ENCODE measurements at regions not wholly inside any gene's neighbourhood (a gene's known extent, or its start where the extent isn't known, plus 50 kb on each side); places are given as distances from the start of the nearest gene placed in this dataset.

- no peak overlapping the region for H3K9ac ChIP-seq (ENCODE audit: low read depth, low read length)
- no peaks in the 10 kb centered on the region for H3K36me3 ChIP-seq (ENCODE audit: control insufficient read depth, insufficient read depth, low read length)
- H3K27ac ChIP-seq (ENCODE audit: low read depth, low read length), result no peak overlapping the region
- no peaks in the 10 kb centered on the region for H3K9me3 ChIP-seq (ENCODE audit: control insufficient read depth, insufficient read depth, low read length)
- no peaks in the 10 kb centered on the region for H3K27me3 ChIP-seq (ENCODE audit: control insufficient read depth, insufficient read depth, low read length)
- no peak overlapping the region for H3K4me3 ChIP-seq (ENCODE audit: low read depth, low read length)
- H3K4me1 ChIP-seq (ENCODE audit: control insufficient read depth, insufficient read depth, low read length), result no peaks in the 10 kb centered on the region
Measured at GRCh38 chr17:13266606-13267005, 248.8 kb upstream of the ELAC2 start.

DNA sequence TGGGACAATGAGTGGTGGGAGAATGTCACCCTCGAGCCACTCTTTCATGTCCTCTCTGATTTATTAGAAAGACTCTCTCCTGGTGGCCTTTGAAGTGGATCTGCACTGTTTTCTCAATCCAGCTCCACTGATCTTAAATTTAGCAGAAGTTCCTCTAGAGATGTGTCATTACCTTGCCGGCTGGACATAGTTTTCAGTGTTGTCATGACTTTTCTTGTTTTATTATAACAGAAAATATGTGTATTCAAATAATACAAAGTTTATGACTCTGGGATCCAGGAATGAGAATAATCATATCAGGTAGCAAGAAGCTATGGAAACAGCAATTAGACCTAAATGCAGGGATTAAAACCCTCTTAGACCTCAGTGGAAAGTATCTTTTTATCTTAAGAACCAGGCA lies 247.5 kb upstream of the ELAC2 start:
- H3K27me3 ChIP-seq (ENCODE audit: control insufficient read depth, insufficient read depth, low read length), result no peaks in the 10 kb centered on the region
- no peaks in the 10 kb centered on the region for H3K4me1 ChIP-seq (ENCODE audit: control insufficient read depth, insufficient read depth, low read length)
- no peak overlapping the region for H3K4me3 ChIP-seq (ENCODE audit: low read depth, low read length)
- no peaks in the 10 kb centered on the region for H3K9me3 ChIP-seq (ENCODE audit: control insufficient read depth, insufficient read depth, low read length)
- H3K27ac ChIP-seq (ENCODE audit: low read depth, low read length), result no peak overlapping the region
- no peaks in the 10 kb centered on the region for H3K36me3 ChIP-seq (ENCODE audit: control insufficient read depth, insufficient read depth, low read length)
- no peak overlapping the region for H3K9ac ChIP-seq (ENCODE audit: low read depth, low read length)

DNA sequence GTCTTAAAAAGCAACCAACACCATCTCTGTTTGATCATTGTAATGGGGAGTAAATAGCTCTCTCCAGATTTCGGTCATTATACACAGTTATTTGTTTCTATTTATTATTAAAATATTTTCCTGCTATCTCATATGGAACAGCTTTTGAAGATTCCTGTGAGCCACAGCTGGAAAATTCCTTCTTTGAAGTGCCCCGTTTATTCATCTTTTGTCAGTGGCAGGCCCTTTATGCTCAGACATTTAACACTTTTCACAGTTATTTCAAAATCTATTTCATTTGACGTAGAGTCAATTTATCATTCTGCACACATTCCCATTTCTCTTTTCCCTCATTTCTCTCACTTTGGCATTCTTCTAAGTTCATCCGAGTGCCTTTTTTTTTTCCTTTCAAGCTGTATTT lies 245.9 kb upstream of the ELAC2 start:
- Histone ChIP-seq H3K27me3 (ENCODE audit: control insufficient read depth, insufficient read depth, low read length) (no peaks in the 10 kb centered on the region), H3K4me3 (ENCODE audit: low read depth, low read length) (no peak overlapping the region)

GRCh38 chr17:13256545-13256944 lies 238.7 kb upstream of the ELAC2 start:
- H3K27me3 ChIP-seq (ENCODE audit: control insufficient read depth, insufficient read depth, low read length), result no peaks in the 10 kb centered on the region
- no peaks in the 10 kb centered on the region for H3K36me3 ChIP-seq (ENCODE audit: control insufficient read depth, insufficient read depth, low read length)
- H3K9ac ChIP-seq (ENCODE audit: low read depth, low read length), result no peak overlapping the region
- no peaks in the 10 kb centered on the region for H3K9me3 ChIP-seq (ENCODE audit: control insufficient read depth, insufficient read depth, low read length)
- H3K27ac ChIP-seq (ENCODE audit: low read depth, low read length), result no peak overlapping the region
- H3K4me1 ChIP-seq (ENCODE audit: control insufficient read depth, insufficient read depth, low read length), result no peaks in the 10 kb centered on the region
- H3K4me3 ChIP-seq (ENCODE audit: low read depth, low read length), result no peak overlapping the region

More for the DNA sequence above, 245.9 kb upstream of the ELAC2 start:
- Histone ChIP-seq H3K4me1 (ENCODE audit: control insufficient read depth, insufficient read depth, low read length) (no peaks in the 10 kb centered on the region), H3K9ac (ENCODE audit: low read depth, low read length) (no peak overlapping the region), H3K27ac (ENCODE audit: low read depth, low read length) (no peak overlapping the region), H3K36me3 (ENCODE audit: control insufficient read depth, insufficient read depth, low read length) (no peaks in the 10 kb centered on the region), H3K9me3 (ENCODE audit: control insufficient read depth, insufficient read depth, low read length) (no peaks in the 10 kb centered on the region)

GRCh38 chr17:13253733-13254410 lies 236.0 kb upstream of the ELAC2 start:
- no peaks in the 10 kb centered on the region for H3K9me3 ChIP-seq (ENCODE audit: control insufficient read depth, insufficient read depth, low read length)
- no peak overlapping the region for H3K9ac ChIP-seq (ENCODE audit: low read depth, low read length)
- H3K4me3 ChIP-seq (ENCODE audit: low read depth, low read length), result no peak overlapping the region
- H3K36me3 ChIP-seq (ENCODE audit: control insufficient read depth, insufficient read depth, low read length), result no peaks in the 10 kb centered on the region
- no peaks in the 10 kb centered on the region for H3K4me1 ChIP-seq (ENCODE audit: control insufficient read depth, insufficient read depth, low read length)
- no peaks in the 10 kb centered on the region for H3K27me3 ChIP-seq (ENCODE audit: control insufficient read depth, insufficient read depth, low read length)
- no peak overlapping the region for H3K27ac ChIP-seq (ENCODE audit: low read depth, low read length)

DNA sequence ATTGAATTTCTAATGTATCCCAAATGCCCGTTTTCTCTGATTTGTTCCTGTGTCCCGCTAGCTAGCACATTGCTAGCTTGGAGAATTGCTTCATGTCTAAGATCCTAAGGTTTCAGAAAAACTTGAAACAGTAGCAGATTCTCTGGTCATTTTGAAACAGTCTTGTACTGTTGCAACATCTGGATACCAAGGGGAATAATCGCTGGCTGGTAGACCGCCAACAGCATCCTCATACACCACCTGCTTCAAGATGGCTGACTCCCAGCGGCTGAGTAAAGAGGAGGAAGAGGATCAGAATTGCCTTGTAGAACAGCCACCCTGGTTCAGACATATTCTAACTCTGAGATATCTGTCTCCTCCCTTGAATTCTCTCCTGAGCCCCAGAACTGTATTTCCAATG lies 226.7 kb upstream of the ELAC2 start:
- no peaks in the 10 kb centered on the region for H3K27me3 ChIP-seq (ENCODE audit: control insufficient read depth, insufficient read depth, low read length)
- no peak overlapping the region for H3K4me3 ChIP-seq (ENCODE audit: low read depth, low read length)
- no peak overlapping the region for H3K9ac ChIP-seq (ENCODE audit: low read depth, low read length)
- H3K36me3 ChIP-seq (ENCODE audit: control insufficient read depth, insufficient read depth, low read length), result no peaks in the 10 kb centered on the region
- H3K9me3 ChIP-seq (ENCODE audit: control insufficient read depth, insufficient read depth, low read length), result no peaks in the 10 kb centered on the region
- no peaks in the 10 kb centered on the region for H3K4me1 ChIP-seq (ENCODE audit: control insufficient read depth, insufficient read depth, low read length)
- no peak overlapping the region for H3K27ac ChIP-seq (ENCODE audit: low read depth, low read length)

GRCh38 chr17:13243585-13243984 lies 225.8 kb upstream of the ELAC2 start:
- H3K4me3 ChIP-seq (ENCODE audit: low read depth, low read length), result no peak overlapping the region
- no peaks in the 10 kb centered on the region for H3K4me1 ChIP-seq (ENCODE audit: control insufficient read depth, insufficient read depth, low read length)
- no peaks in the 10 kb centered on the region for H3K36me3 ChIP-seq (ENCODE audit: control insufficient read depth, insufficient read depth, low read length)
- no peak overlapping the region for H3K9ac ChIP-seq (ENCODE audit: low read depth, low read length)
- no peaks in the 10 kb centered on the region for H3K27me3 ChIP-seq (ENCODE audit: control insufficient read depth, insufficient read depth, low read length)
- H3K27ac ChIP-seq (ENCODE audit: low read depth, low read length), result no peak overlapping the region
- no peaks in the 10 kb centered on the region for H3K9me3 ChIP-seq (ENCODE audit: control insufficient read depth, insufficient read depth, low read length)

DNA sequence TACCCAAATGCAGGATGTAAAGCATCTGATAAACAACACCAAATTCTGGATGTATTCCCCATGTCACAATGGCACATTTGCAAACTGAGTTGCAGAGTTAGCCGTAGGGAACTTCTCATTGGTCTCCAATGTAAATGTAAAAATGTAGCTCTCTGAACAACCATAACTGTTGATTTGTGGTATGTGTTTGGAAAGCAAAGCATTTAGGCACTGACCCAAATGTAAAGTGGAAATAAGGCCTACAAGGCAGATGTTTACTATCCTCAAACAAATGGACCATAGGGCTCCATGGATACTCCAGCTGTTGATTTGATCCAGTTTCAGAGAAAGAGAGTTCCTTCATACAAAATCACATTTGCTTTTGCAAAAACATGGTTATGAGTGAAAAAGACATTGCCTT lies 223.0 kb upstream of the ELAC2 start:
- Histone ChIP-seq H3K4me1 (ENCODE audit: control insufficient read depth, insufficient read depth, low read length) (no peaks in the 10 kb centered on the region), H3K27me3 (ENCODE audit: control insufficient read depth, insufficient read depth, low read length) (no peaks in the 10 kb centered on the region), H3K27ac (ENCODE audit: low read depth, low read length) (no peak overlapping the region), H3K4me3 (ENCODE audit: low read depth, low read length) (no peak overlapping the region), H3K36me3 (ENCODE audit: control insufficient read depth, insufficient read depth, low read length) (no peaks in the 10 kb centered on the region), H3K9ac (ENCODE audit: low read depth, low read length) (no peak overlapping the region), H3K9me3 (ENCODE audit: control insufficient read depth, insufficient read depth, low read length) (no peaks in the 10 kb centered on the region)

- Histone ChIP-seq H3K27me3 (ENCODE audit: control insufficient read depth, insufficient read depth, low read length) (no peaks in the 10 kb centered on the region), H3K9me3 (ENCODE audit: control insufficient read depth, insufficient read depth, low read length) (no peaks in the 10 kb centered on the region), H3K27ac (ENCODE audit: low read depth, low read length) (no peak overlapping the region), H3K4me3 (ENCODE audit: low read depth, low read length) (no peak overlapping the region), H3K9ac (ENCODE audit: low read depth, low read length) (no peak overlapping the region), H3K4me1 (ENCODE audit: control insufficient read depth, insufficient read depth, low read length) (peaks cover 16% of the 10 kb centered on the region), H3K36me3 (ENCODE audit: control insufficient read depth, insufficient read depth, low read length) (no peaks in the 10 kb centered on the region)
Measured at GRCh38 chr17:13230350-13231264, 212.8 kb upstream of the ELAC2 start.

- Histone ChIP-seq H3K36me3 (ENCODE audit: control insufficient read depth, insufficient read depth, low read length) (no peaks in the 10 kb centered on the region), H3K9ac (ENCODE audit: low read depth, low read length) (no peak overlapping the region), H3K4me1 (ENCODE audit: control insufficient read depth, insufficient read depth, low read length) (peaks cover 14% of the 10 kb centered on the region), H3K27ac (ENCODE audit: low read depth, low read length) (no peak overlapping the region), H3K9me3 (ENCODE audit: control insufficient read depth, insufficient read depth, low read length) (no peaks in the 10 kb centered on the region), H3K4me3 (ENCODE audit: low read depth, low read length) (no peak overlapping the region), H3K27me3 (ENCODE audit: control insufficient read depth, insufficient read depth, low read length) (no peaks in the 10 kb centered on the region)
Measured at GRCh38 chr17:13228225-13228624, 210.4 kb upstream of the ELAC2 start.

DNA sequence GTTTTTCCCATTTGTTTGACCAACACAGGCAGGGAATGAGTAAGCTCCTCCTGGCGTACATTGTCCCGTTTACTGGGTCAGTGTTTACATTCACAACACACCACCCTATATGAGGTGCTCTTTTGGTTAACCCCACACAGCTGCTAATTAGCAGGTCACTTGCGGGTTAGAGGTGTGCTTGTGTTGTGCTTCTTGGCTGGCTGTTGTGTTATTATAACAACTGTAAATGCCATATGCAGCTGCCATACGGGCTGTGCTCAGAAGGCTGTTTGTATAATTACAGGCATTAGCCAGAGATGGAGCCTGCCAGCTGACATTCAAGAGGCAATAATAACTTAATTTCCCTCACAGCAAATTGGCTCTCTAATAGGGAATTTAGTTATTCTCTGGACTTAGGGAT lies 205.1 kb upstream of the ELAC2 start:
- Histone ChIP-seq H3K4me1 (ENCODE audit: control insufficient read depth, insufficient read depth, low read length) (0 out of 2 replicates have a peak, but pooled peaks cover 3% of the 10 kb centered on the region), H3K27ac (ENCODE audit: low read depth, low read length) (no peak overlapping the region), H3K36me3 (ENCODE audit: control insufficient read depth, insufficient read depth, low read length) (no peaks in the 10 kb centered on the region), H3K4me3 (ENCODE audit: low read depth, low read length) (no peak overlapping the region), H3K27me3 (ENCODE audit: control insufficient read depth, insufficient read depth, low read length) (no peaks in the 10 kb centered on the region), H3K9me3 (ENCODE audit: control insufficient read depth, insufficient read depth, low read length) (no peaks in the 10 kb centered on the region), H3K9ac (ENCODE audit: low read depth, low read length) (no peak overlapping the region)
